IMR-90 (cell line): ENCODE measurements at regions not wholly inside any gene's neighbourhood (a gene's known extent, or its start where the extent isn't known, plus 50 kb on each side); places are given as distances from the start of the nearest gene placed in this dataset.

Source experiments
- ATAC-seq: fragments of 200-7000 bp; cut with Tn5 transposase; 2 replicates; pipeline ENCODE4 v1.9.1; 2020; ENCODE audit warnings: low read depth, mild to moderate bottlenecking, moderate library complexity
- BruUV-seq: library from RNA; stranded (reverse); fragments of 400-500 nt; replicated peaks from 2 replicates; lab custom pipeline; 2021; lab: Mats Ljungman, UMichigan
- CTCF ChIA-PET: fragments of 300-600 bp; formaldehyde crosslinking; extraction: SDS; loops from one replicate; lab custom pipeline; 2021; ENCODE audit warnings: antibody characterized with exemption; lab: Yijun Ruan, JAX
- POLR2A ChIA-PET: fragments of 300-600 bp; sonication (Branson Sonifier 250); formaldehyde crosslinking; loops from one replicate; lab custom pipeline; 2022; ENCODE audit warnings: antibody characterized with exemption; ENCODE audit not compliant: unreplicated experiment; lab: Charles Lee
- DNase-seq: peaks from one replicate; pipeline ENCODE4 v3.0.0; 2013
- H2AFZ ChIP-seq: replicated peaks from 2 replicates; pipeline ENCODE3; 2013; ENCODE audit warnings: low read length, mild to moderate bottlenecking; ENCODE audit not compliant: poor library complexity
- H2AK5ac ChIP-seq: 2 replicates; pipeline ENCODE4 v1.6.1; 2013; ENCODE audit warnings: low read depth, low read length, inconsistent platforms
- H2AK9ac ChIP-seq: replicated peaks from 2 replicates; pipeline ENCODE3; 2013; ENCODE audit warnings: mild to moderate bottlenecking, low read depth, low read length, moderate library complexity; ENCODE audit not compliant: poor library complexity
- H2BK120ac ChIP-seq: 2 replicates; pipeline ENCODE4 v1.6.1; 2013; ENCODE audit warnings: low read depth, low read length, inconsistent platforms
- H2BK15ac ChIP-seq: 3 replicates; pipeline ENCODE4 v1.6.1; 2013; ENCODE audit warnings: low read depth, low read length, inconsistent platforms
- H2BK20ac ChIP-seq: 2 replicates; pipeline ENCODE4 v1.6.1; 2013; ENCODE audit warnings: low read depth, mild to moderate bottlenecking, inconsistent platforms, low read length, moderate library complexity
- H2BK5ac ChIP-seq: 2 replicates; pipeline ENCODE4 v1.6.1; 2013; ENCODE audit warnings: mild to moderate bottlenecking, low read depth, low read length, inconsistent platforms; ENCODE audit not compliant: poor library complexity, severe bottlenecking
- H3K14ac ChIP-seq: replicated peaks from 2 replicates; pipeline ENCODE4 v1.6.1; 2013; ENCODE audit warnings: low read depth, low read length, inconsistent platforms
- H3K18ac ChIP-seq: 2 replicates; pipeline ENCODE4 v1.6.1; 2013; ENCODE audit warnings: low read depth, low read length, control low read depth
- H3K23ac ChIP-seq: 2 replicates; pipeline ENCODE4 v1.6.1; 2013; ENCODE audit warnings: low read depth, low read length, inconsistent platforms
- H3K27ac ChIP-seq: 2 replicates; pipeline ENCODE4 v1.5.1; 2013; ENCODE audit warnings: mild to moderate bottlenecking, control low read depth, low read length; ENCODE audit not compliant: insufficient read depth
- H3K27me3 ChIP-seq: 2 replicates; pipeline ENCODE4 v1.6.1; 2013; ENCODE audit warnings: low read length; ENCODE audit not compliant: control insufficient read depth, insufficient read depth
- H3K36me3 ChIP-seq: 2 replicates; pipeline ENCODE4 v1.6.1; 2013; ENCODE audit warnings: low read length, mixed read lengths; ENCODE audit not compliant: control insufficient read depth, insufficient read depth
- H3K4ac ChIP-seq: 2 replicates; pipeline ENCODE4 v1.6.1; 2013; ENCODE audit warnings: low read depth, low read length, inconsistent platforms
- H3K4me1 ChIP-seq: 2 replicates; pipeline ENCODE4 v1.6.1; 2013; ENCODE audit warnings: low read length, mixed read lengths; ENCODE audit not compliant: control insufficient read depth, insufficient read depth
- H3K4me2 ChIP-seq: 2 replicates; pipeline ENCODE4 v1.6.1; 2013; ENCODE audit warnings: low read depth, mild to moderate bottlenecking, control low read depth, low read length, moderate library complexity
- H3K4me3 ChIP-seq: 2 replicates; pipeline ENCODE4 v1.5.1; 2013; ENCODE audit warnings: low read depth, mild to moderate bottlenecking, control low read depth, low read length, moderate library complexity; ENCODE audit not compliant: insufficient read depth
- H3K56ac ChIP-seq: 2 replicates; pipeline ENCODE4 v1.6.1; 2013; ENCODE audit warnings: low read length, inconsistent platforms; ENCODE audit not compliant: insufficient read depth; ENCODE audit errors: extremely low read depth
- H3K79me1 ChIP-seq, 2 experiments: 2 replicates each; pipeline ENCODE4 v1.6.1; 2013; ENCODE audit warnings: low read length in 2 of 2, inconsistent platforms in 1 of 2, low read depth in 1 of 2
- H3K9ac ChIP-seq: 2 replicates; pipeline ENCODE4 v1.6.1; 2013; ENCODE audit warnings: low read depth, low read length, control low read depth
- H3K9me1 ChIP-seq: 2 replicates; pipeline ENCODE4 v1.6.1; 2013; ENCODE audit warnings: low read length, inconsistent platforms; ENCODE audit not compliant: insufficient read depth
- H3K9me3 ChIP-seq: 2 replicates; pipeline ENCODE4 v1.6.1; 2013; ENCODE audit warnings: low read length; ENCODE audit not compliant: control insufficient read depth, insufficient read depth
- H4K20me1 ChIP-seq: 2 replicates; pipeline ENCODE4 v1.6.1; 2013; ENCODE audit warnings: low read length, inconsistent platforms; ENCODE audit not compliant: insufficient read depth
- H4K5ac ChIP-seq: 2 replicates; pipeline ENCODE4 v1.6.1; 2013; ENCODE audit warnings: mild to moderate bottlenecking, low read depth, low read length, control low read depth
- H4K8ac ChIP-seq, 2 experiments: 2 replicates each; pipeline ENCODE4 v1.6.1; 2013; ENCODE audit warnings: low read depth in 2 of 2, low read length in 2 of 2, control low read depth in 1 of 2, inconsistent platforms in 1 of 2
- H4K91ac ChIP-seq: 2 replicates; pipeline ENCODE4 v1.6.1; 2013; ENCODE audit warnings: low read depth, low read length, inconsistent platforms; ENCODE audit not compliant: insufficient read depth
- CEBPB ChIP-seq: IDR thresholded peaks from 2 replicates; pipeline ENCODE4 v1.6.1; 2012; ENCODE audit warnings: low read depth, low read length, improper control_type of control experiment
- FOS ChIP-seq: fragments of 150-350 bp; IDR thresholded peaks from 2 replicates; pipeline ENCODE4 v1.6.1; 2016; ENCODE audit warnings: low read depth, low read length
- MAFK ChIP-seq: IDR thresholded peaks from 2 replicates; pipeline ENCODE4 v1.6.1; 2012; ENCODE audit warnings: low read depth, low read length, improper control_type of control experiment
- NFE2L2 ChIP-seq: fragments of 150-350 bp; IDR thresholded peaks from 2 replicates; pipeline ENCODE4 v1.6.1; 2016; ENCODE audit warnings: low read depth, mild to moderate bottlenecking, low read length
- USF2 ChIP-seq: fragments of 150-350 bp; IDR thresholded peaks from 2 replicates; pipeline ENCODE4 v1.6.1; 2017; ENCODE audit warnings: mild to moderate bottlenecking, antibody characterized with exemption, low read length, low read depth
- WGBS, 2 experiments: methylation state at CpG; one replicate each; pipeline versions ENCODE4 v1.1.5 to v1.1.7; 2013; ENCODE audit warnings: missing lambda C conversion rate in 2 of 2; ENCODE audit not compliant: insufficient read length in 1 of 2; ENCODE audit errors: extremely low coverage in 2 of 2; 5-methylcytosine and 5-hydroxymethylcytosine counted together
- dilution Hi-C: fragments of 300-500 bp; cut with HindIII; formaldehyde crosslinking; loops from one replicate; pipeline ENCODE4 v1.14.3; 2018; ENCODE audit warnings: low sequenced_read_pairs; ENCODE audit not compliant: unreplicated experiment
- in situ Hi-C: fragments of 300-500 bp; cut with MboI; formaldehyde crosslinking; loops from 3 replicates; pipeline ENCODE4 v1.14.3; 2019; ENCODE audit warnings: low sequenced_read_pairs, inconsistent platforms, mixed read lengths
- intact Hi-C: fragments of 100-400 bp; cut with micrococcal nuclease; formaldehyde crosslinking; loops from 2 replicates; pipeline ENCODE4 v1.10.0; 2022

GRCh38 chr1:30256911-30257310 lies 466.5 kb downstream of the MATN1 start:
- BruUV-seq: no TSS peak
- Histone ChIP-seq H3K4me2 (no peak overlapping the region), H2AK9ac (no peak overlapping the region), H4K5ac (no peak overlapping the region), H3K23ac (no peak overlapping the region), H2BK5ac (no peak overlapping the region), H3K9me1 (no peaks in the 10 kb centered on the region; the same call in 1 of the 2 replicates), H3K4ac (no peak overlapping the region), H3K9ac (no peak overlapping the region), H2BK15ac (no peak overlapping the region), H3K27me3 (no peaks in the 10 kb centered on the region), H3K14ac (no peak overlapping the region), H3K18ac (no peak overlapping the region), H3K4me1 (no peaks in the 10 kb centered on the region), H4K91ac (no peak overlapping the region), H2AK5ac (no peak overlapping the region), H3K9me3 (no peaks in the 10 kb centered on the region), H3K36me3 (no peaks in the 10 kb centered on the region), H3K4me3 (no peak overlapping the region), H3K27ac (no peak overlapping the region), H2AFZ (no peak overlapping the region), H2BK120ac (no peak overlapping the region), H2BK20ac (no peak overlapping the region), H4K8ac (no peak overlapping the region), H3K79me1 (no peaks in the 10 kb centered on the region), H4K20me1 (no peaks in the 10 kb centered on the region), H3K56ac (no peak overlapping the region)
- TF ChIP-seq USF2 (no peak), MAFK (no peak), FOS (no peak), NFE2L2 (no peak), CEBPB (no peak)
- in situ Hi-C loops (no loop called here), dilution Hi-C loops (no loop called here), intact Hi-C loops (no loop called here)
- 64% methylated on average over 2 of the region's 6 CpGs; no CpG with 5 or more reads in 1 of the 2 experiments for WGBS, 2 experiments
- no peak for ATAC-seq
- ChIA-PET CTCF (no interaction called here), POLR2A (no interaction called here)
- no peak for DNase-seq
